Stimulated activated CD4-positive, alpha-beta T cell treated with anti-CD3 and anti-CD28 coated beads, TNF-alpha, amount 100 ng/mL, for 4 hours (primary cell): ENCODE measurements at regions not wholly inside any gene's neighbourhood (a gene's known extent, or its start where the extent isn't known, plus 50 kb on each side); places are given as distances from the start of the nearest gene placed in this dataset.
A peak's percentile ranks its signal among the peaks of the same experiment; 100 is the strongest.

ENCODE experiments used
- DNase-seq, 3 experiments: peaks; one replicate each; pipeline ENCODE4 v3.0.0-alpha.2; 2020; ENCODE audit warnings: low read depth in 3 of 3

GRCh38 chr16:85990861-85991301 is 91.9 kb downstream of the IRF8 start:
- no peak for DNase-seq

DNA sequence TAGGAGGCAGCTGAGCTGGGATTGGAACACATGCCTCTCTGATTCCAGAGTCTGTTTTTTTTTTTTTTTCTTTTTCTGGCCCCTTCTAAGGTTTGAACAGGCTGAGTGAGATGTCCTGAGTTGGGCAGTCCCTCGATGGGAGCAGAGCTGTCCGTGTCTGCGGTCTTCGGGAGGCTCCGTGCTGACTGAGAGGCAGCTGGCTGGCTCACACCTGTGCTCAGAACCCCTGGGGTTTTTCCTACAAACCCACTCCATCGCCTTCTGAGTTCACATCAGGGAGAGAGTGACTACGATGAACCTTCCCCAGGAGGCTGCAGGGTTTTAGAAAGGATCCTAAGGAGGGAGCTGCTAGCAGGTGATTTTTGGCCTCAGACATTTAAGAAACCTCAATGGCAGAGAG is 92.5 kb downstream of the IRF8 start:
- DNase-seq = no peak

- no peak for DNase-seq
Observed at GRCh38 chr16:85991856-85992255, 92.9 kb downstream of the IRF8 start.

- DNase-seq = no peak
Observed at GRCh38 chr16:85992359-85992758, 93.4 kb downstream of the IRF8 start.

DNA sequence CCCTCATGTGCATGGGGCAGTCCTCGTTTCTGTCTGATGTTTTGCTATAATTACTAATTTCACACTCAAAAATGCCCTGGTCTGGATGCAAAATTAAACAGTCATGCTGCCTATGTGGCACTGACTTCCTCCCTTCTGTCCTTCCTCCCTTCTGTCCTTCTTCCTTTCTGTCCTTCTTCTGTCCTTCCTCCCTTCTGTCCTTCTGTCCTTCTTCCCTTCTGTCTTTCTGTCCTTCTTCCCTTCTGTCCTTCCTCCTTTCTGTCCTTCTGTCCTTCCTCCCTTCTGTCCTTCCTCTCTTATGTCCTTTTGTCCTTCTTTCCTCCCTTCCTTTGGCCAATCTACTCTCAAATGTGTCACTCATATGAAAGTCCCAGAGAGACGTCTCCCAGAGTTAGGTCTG is 93.8 kb downstream of the IRF8 start:
- no peak for DNase-seq

- no peak for DNase-seq
Observed at GRCh38 chr16:85994492-85995490, 95.8 kb downstream of the IRF8 start.

- peak in 2 of 3 experiments; percentile 13 for DNase-seq
Observed at GRCh38 chr16:85995541-85996423, 96.8 kb downstream of the IRF8 start.

DNA sequence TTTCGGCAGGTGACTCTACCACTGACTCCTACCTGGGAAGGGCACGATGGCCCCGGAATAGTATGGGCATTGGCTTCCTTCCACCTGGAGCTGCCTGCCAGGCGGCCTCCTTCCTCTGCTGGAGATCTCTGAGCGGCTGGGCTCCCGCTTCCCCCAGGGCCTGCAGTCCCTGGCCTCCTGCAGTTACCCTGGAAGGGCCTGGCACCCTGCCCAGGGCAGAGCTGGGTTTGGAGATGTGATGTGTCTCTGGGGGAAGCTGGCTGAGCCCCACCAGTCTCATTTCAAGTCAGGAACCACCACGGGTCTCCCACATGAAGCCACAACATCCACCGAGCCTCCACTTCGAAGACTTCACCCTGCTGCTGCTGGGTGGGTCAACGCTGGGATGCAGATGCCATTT is 97.9 kb downstream of the IRF8 start:
- DNase-seq = no peak

GRCh38 chr16:85998171-85998867 is 99.4 kb downstream of the IRF8 start:
- no peak for DNase-seq

DNA sequence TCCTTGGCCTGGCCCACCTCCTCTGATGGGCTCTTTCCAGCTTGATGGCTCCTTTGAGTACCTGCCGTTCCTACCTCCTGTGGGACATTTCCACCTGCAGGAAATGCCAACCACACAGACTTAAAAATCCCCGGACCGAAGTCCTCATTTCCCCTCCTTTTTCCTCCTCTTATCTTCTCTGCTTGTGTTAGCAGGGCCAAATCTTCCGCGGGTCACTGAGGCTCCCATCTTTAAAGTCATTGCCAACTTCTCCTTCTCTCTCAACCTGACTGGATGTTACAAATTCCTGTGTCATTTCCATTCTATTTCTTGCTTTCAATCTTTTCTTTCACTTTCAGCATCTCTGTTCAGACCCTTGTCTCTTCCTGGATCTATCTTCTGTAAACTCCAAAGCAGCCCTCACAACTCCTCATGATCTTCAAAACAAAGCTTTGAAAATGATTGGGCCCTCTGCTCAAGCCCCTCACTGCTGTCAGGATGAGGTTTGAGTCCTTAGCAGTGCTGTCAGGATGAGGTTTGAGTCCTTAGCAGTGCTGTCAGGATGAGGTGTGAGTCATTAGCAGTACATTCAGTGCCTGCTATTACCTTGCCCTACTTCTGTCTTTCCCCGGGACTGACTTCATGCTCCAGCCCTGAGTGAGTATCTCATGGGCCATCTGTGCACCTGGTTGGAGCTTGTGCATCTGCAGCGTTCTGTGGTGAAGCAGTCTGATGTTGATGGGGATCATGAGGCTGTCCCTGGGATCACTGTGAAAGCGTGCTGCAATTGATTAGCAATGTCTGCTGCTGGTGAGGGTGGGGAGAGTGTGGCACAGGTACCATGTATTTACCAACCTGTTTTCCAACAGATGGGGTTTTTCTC is 100.1 kb downstream of the IRF8 start:
- no peak for DNase-seq

DNA sequence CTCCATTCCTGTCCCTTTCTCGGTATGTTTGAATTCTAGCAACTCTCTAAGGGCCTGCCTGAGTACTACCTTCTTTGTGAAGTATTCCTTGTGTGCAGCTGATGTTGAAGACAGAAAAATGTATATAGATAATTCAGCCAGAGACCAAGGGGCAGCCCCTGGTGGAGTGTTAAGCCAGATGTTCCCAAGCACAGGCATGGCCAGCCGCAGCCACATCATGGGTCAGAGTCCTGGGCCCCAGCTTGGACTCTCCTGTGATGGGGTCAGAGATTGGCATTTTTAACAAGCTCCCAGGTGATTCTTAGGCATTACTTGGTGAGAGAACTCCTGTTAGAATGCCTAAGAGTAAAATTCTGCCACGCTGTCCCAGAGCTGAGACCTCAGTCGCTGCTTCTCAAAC is 100.8 kb downstream of the IRF8 start:
- DNase-seq = no peak

DNA sequence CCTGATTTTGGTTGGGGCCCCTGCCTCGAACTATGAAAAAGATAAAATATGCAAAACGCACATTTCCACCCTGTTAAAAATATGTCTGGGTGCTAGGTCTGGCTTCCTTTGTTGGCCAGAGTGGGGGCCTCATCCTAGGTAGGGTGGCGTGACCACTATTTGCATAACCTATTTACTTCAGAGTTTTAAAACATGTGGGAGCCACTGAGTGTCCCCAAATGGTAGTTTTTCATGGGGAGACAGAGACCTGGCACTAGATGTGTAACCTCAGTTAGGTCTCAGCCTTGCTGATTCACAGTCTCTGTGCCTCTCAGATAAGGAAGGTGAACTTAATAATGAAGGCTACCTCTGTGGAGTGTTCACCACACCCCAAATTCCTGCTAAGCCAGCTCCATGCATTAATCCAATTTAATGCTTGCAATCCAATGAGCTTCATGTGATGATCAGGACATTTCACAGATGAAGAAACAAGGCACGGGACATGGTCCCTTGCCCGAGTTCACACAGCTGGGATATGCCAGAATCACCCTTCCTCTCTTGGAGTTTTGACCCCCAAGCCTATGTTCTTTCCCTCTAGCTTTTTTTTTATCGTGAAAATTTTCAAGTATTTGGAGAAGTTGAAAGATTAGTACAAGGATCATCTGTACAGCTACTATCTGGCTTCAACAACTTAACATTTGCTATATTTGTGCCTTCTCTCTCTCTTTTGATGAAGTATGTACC is 103.4 kb downstream of the IRF8 start:
- DNase-seq = no peak

- no peak for DNase-seq
Observed at GRCh38 chr16:86007524-86007923, 108.6 kb downstream of the IRF8 start.

- no peak for DNase-seq
Observed at GRCh38 chr16:86010680-86011141, 111.7 kb downstream of the IRF8 start.

- DNase-seq = no peak
Observed at GRCh38 chr16:86011532-86011931, 112.6 kb downstream of the IRF8 start.

GRCh38 chr16:86012221-86012620 is 113.3 kb downstream of the IRF8 start:
- no peak for DNase-seq

GRCh38 chr16:86013867-86014266 is 114.9 kb downstream of the IRF8 start:
- DNase-seq = no peak

GRCh38 chr16:86015606-86016005 is 116.6 kb downstream of the IRF8 start:
- DNase-seq = no peak

DNA sequence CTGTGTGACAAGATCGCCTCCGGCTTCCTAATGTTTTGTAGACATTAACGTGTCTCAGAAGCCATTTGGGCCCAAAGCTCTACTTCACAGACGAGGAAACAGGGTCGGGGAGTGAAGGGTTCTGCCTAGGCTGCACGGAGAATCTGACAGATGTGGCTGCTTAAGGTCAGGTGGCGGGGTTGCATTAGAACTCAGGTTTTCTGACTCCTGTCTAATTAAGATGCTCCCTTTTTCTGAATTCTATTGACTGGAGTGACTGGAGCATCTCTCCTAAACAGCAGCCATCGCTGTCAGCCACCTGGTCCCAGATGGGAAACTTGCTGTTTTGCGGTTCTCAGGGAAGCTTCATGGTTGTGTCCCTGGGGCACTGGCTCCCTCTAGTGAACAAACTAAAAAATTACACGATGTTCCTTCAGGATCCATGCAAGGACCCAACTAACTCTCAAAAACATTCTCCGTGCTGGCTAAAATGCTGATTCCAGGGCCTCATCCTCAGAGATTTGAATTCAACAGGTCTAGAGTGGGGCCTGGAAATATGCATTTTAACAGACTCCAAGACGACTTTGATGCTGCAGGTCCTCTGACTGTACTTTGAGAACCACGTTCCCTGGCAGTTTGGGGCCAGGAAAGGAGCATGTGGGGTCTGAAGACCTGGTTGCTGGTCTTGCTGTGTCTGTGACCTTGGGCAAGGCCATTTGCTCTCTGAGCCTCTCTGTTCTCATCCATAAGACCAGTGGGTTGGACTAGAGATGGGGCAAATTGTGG is 117.4 kb downstream of the IRF8 start:
- peak in 1 of 3 experiments; percentile 6 for DNase-seq
